ENCODE measurements at regions not wholly inside any gene's neighbourhood (a gene's known extent, or its start where the extent isn't known, plus 50 kb on each side); places are given as distances from the start of the nearest gene placed in this dataset.

GRCh38 chr2:12615509-12615908, 101.2 kb upstream of the TRIB2 start:
- no peak overlapping the region for H2AFZ ChIP-seq (ENCODE audit: low read depth, low read length)
- H3K36me3 ChIP-seq (ENCODE audit: insufficient read depth, low read length) = no peaks in the 10 kb centered on the region
- DNase-seq (no peak), ATAC-seq (ENCODE audit: insufficient read depth, low read depth) (no peak)
- TF ChIP-seq CTCF (IDR thresholded peaks at IDR 0.05; ENCODE audit: borderline replicate concordance, extremely low read depth, low read length, poor library complexity, severe bottlenecking) (no peak), EZH2 (IDR thresholded peaks at IDR 0.05; ENCODE audit: borderline replicate concordance, low read depth, low read length, severe bottlenecking) (no peak)
- no peaks in the 10 kb centered on the region for H4K20me1 ChIP-seq (ENCODE audit: insufficient read depth, low read length)
- no peak overlapping the region for H3K4me2 ChIP-seq (ENCODE audit: insufficient read depth, low read length)
- H3K27me3 ChIP-seq (ENCODE audit: insufficient read depth, low read length, poor library complexity) = no peaks in the 10 kb centered on the region
- no peaks in the 10 kb centered on the region for H3K9me3 ChIP-seq (ENCODE audit: insufficient read depth, low read length, severe bottlenecking)
- H3K79me2 ChIP-seq (ENCODE audit: insufficient read depth, low read length) = no peaks in the 10 kb centered on the region
- 0 out of 2 replicates have a peak, but pooled peaks cover 3% of the 10 kb centered on the region for H3K4me1 ChIP-seq (ENCODE audit: insufficient read depth, low read length)
- no peak overlapping the region for H3K27ac ChIP-seq (ENCODE audit: low read length)
- no peak overlapping the region for H3K4me3 ChIP-seq (ENCODE audit: low read depth in 1 of 2, low read length in 2 of 2)
- H3K9ac ChIP-seq (ENCODE audit: low read depth, low read length) = no peak overlapping the region

DNA sequence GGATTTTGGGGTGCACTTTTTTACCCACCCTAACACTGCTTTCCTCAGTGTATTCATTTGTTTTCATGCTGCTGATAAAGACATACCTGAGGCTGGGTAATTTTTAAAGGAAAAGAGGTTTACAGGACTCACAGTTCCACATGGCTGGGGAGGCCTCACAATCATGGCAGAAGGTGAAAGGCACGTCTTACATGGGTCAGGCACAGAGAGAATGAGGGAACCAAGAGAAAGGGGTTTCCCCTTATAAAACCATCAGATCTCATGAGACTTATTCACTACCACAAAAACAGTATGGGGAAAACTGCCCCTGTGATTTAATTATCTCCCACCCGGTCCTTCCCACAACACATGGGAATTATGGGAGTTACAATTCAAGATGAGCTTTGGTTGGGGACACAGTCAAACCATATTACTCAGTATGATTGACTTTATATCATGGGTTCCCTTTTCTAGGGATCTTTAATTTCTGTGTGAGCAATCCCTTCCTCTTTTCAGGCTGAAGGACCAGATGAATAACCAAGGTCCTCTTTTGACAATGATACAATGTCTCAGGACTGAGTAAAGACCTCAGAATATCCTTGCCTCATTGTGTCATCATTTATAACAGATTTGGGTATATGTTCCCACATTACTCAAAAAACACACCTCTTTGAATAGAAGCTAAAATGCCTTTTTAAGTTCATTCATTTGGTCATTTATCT, 100.1 kb upstream of the TRIB2 start:
- no peak for DNase-seq
- Histone ChIP-seq H3K4me2 (ENCODE audit: insufficient read depth, low read length) (no peak overlapping the region), H3K4me3 (ENCODE audit: low read depth in 1 of 2, low read length in 2 of 2) (no peak overlapping the region), H3K79me2 (ENCODE audit: insufficient read depth, low read length) (no peaks in the 10 kb centered on the region), H3K36me3 (ENCODE audit: insufficient read depth, low read length) (no peaks in the 10 kb centered on the region), H3K9me3 (ENCODE audit: insufficient read depth, low read length, severe bottlenecking) (no peaks in the 10 kb centered on the region), H2AFZ (ENCODE audit: low read depth, low read length) (no peak overlapping the region), H3K4me1 (ENCODE audit: insufficient read depth, low read length) (0 out of 2 replicates have a peak, but pooled peaks cover 3% of the 10 kb centered on the region), H3K9ac (ENCODE audit: low read depth, low read length) (no peak overlapping the region), H3K27me3 (ENCODE audit: insufficient read depth, low read length, poor library complexity) (no peaks in the 10 kb centered on the region), H4K20me1 (ENCODE audit: insufficient read depth, low read length) (no peaks in the 10 kb centered on the region), H3K27ac (ENCODE audit: low read length) (no peak overlapping the region)
- ATAC-seq (ENCODE audit: insufficient read depth, low read depth) = no peak
- TF ChIP-seq CTCF (IDR thresholded peaks at IDR 0.05; ENCODE audit: borderline replicate concordance, extremely low read depth, low read length, poor library complexity, severe bottlenecking) (no peak), EZH2 (IDR thresholded peaks at IDR 0.05; ENCODE audit: borderline replicate concordance, low read depth, low read length, severe bottlenecking) (no peak)

GRCh38 chr2:12617366-12617765, 99.4 kb upstream of the TRIB2 start:
- H3K9me3 ChIP-seq (ENCODE audit: insufficient read depth, low read length, severe bottlenecking) = no peaks in the 10 kb centered on the region
- no peak overlapping the region for H2AFZ ChIP-seq (ENCODE audit: low read depth, low read length)
- H3K27ac ChIP-seq (ENCODE audit: low read length) = no peak overlapping the region
- no peaks in the 10 kb centered on the region for H3K79me2 ChIP-seq (ENCODE audit: insufficient read depth, low read length)
- H3K4me3 ChIP-seq (ENCODE audit: low read depth in 1 of 2, low read length in 2 of 2) = no peak overlapping the region
- no peaks in the 10 kb centered on the region for H4K20me1 ChIP-seq (ENCODE audit: insufficient read depth, low read length)
- H3K9ac ChIP-seq (ENCODE audit: low read depth, low read length) = no peak overlapping the region
- no peaks in the 10 kb centered on the region for H3K27me3 ChIP-seq (ENCODE audit: insufficient read depth, low read length, poor library complexity)
- no peak overlapping the region for H3K4me2 ChIP-seq (ENCODE audit: insufficient read depth, low read length)
- ATAC-seq (ENCODE audit: insufficient read depth, low read depth) (no peak), DNase-seq (no peak)
- TF ChIP-seq CTCF (IDR thresholded peaks at IDR 0.05; ENCODE audit: borderline replicate concordance, extremely low read depth, low read length, poor library complexity, severe bottlenecking) (no peak), EZH2 (IDR thresholded peaks at IDR 0.05; ENCODE audit: borderline replicate concordance, low read depth, low read length, severe bottlenecking) (no peak)
- H3K36me3 ChIP-seq (ENCODE audit: insufficient read depth, low read length) = no peaks in the 10 kb centered on the region
- 0 out of 2 replicates have a peak, but pooled peaks cover 3% of the 10 kb centered on the region for H3K4me1 ChIP-seq (ENCODE audit: insufficient read depth, low read length)
